Neural progenitor cell (in vitro differentiated cells): ENCODE measurements at regions not wholly inside any gene's neighbourhood (a gene's known extent, or its start where the extent isn't known, plus 50 kb on each side); places are given as distances from the start of the nearest gene placed in this dataset.

Experiments
- DNase-seq: peaks from one replicate; pipeline ENCODE4 v3.0.0-alpha.2; 2016; ENCODE audit warnings: low spot score
- H2AFZ ChIP-seq: fragments of 200-600 bp; sonication (generic); replicated peaks from 2 replicates; pipeline ENCODE4 v1.6.1; 2016; ENCODE audit warnings: antibody characterized with exemption
- H3F3A ChIP-seq: fragments of 200-600 bp; sonication (generic); 2 replicates; pipeline ENCODE4 v1.6.1; 2016; ENCODE audit warnings: antibody characterized with exemption, low read depth
- H3K27ac ChIP-seq: fragments of 200-600 bp; sonication (generic); 2 replicates; pipeline ENCODE4 v1.5.1; 2016; ENCODE audit warnings: mild to moderate bottlenecking
- H3K27me3 ChIP-seq: fragments of 200-600 bp; sonication (generic); 2 replicates; pipeline ENCODE4 v1.6.1; 2016; ENCODE audit warnings: mild to moderate bottlenecking, moderate library complexity
- H3K36me3 ChIP-seq: fragments of 200-600 bp; sonication (generic); 2 replicates; pipeline ENCODE4 v1.5.1; 2016
- H3K4me1 ChIP-seq: fragments of 200-600 bp; sonication (generic); 2 replicates; pipeline ENCODE4 v1.6.1; 2016; ENCODE audit warnings: mixed run types
- H3K4me2 ChIP-seq: fragments of 200-600 bp; sonication (generic); 2 replicates; pipeline ENCODE4 v1.6.1; 2016
- H3K4me3 ChIP-seq: fragments of 200-600 bp; sonication (generic); 2 replicates; pipeline ENCODE4 v1.5.1; 2016
- H3K79me2 ChIP-seq: fragments of 200-600 bp; sonication (generic); 2 replicates; pipeline ENCODE4 v1.6.1; 2016; ENCODE audit warnings: low read depth
- H3K9ac ChIP-seq: fragments of 200-600 bp; sonication (generic); 2 replicates; pipeline ENCODE4 v1.6.1; 2016
- H3K9me3 ChIP-seq: fragments of 200-600 bp; sonication (generic); 2 replicates; pipeline ENCODE4 v1.5.1; 2016; ENCODE audit warnings: low read depth
- H4K20me1 ChIP-seq: fragments of 200-600 bp; sonication (generic); 2 replicates; pipeline ENCODE4 v1.6.1; 2016; ENCODE audit warnings: low read depth
- H3K27ac Mint-ChIP-seq: 3 replicates; pipeline ENCODE4 v1.8.0; 2021; ENCODE audit warnings: mixed read lengths
- H3K27me3 Mint-ChIP-seq: 2 replicates; pipeline ENCODE4 v1.8.0; 2022; ENCODE audit warnings: low read depth, mild to moderate bottlenecking, inconsistent platforms, moderate library complexity, mixed read lengths; ENCODE audit not compliant: insufficient read depth
- H3K36me3 Mint-ChIP-seq: 3 replicates; pipeline ENCODE4 v1.8.0; 2021; ENCODE audit warnings: mixed read lengths
- H3K4me1 Mint-ChIP-seq: 3 replicates; pipeline ENCODE4 v1.8.0; 2021; ENCODE audit warnings: mixed read lengths
- H3K4me3 Mint-ChIP-seq: 3 replicates; pipeline ENCODE4 v1.8.0; 2021; ENCODE audit warnings: mild to moderate bottlenecking, moderate library complexity, mixed read lengths
- H3K9me3 Mint-ChIP-seq: 3 replicates; pipeline ENCODE4 v1.8.0; 2020; ENCODE audit warnings: mixed read lengths
- EZH2 ChIP-seq: fragments of 200-600 bp; sonication (generic); IDR thresholded peaks from 2 replicates; pipeline ENCODE4 v1.6.1; 2017; ENCODE audit warnings: antibody characterized with exemption, mild to moderate bottlenecking, moderate library complexity
- EZH2phosphoT487 ChIP-seq: fragments of 200-600 bp; sonication (generic); IDR thresholded peaks from 2 replicates; pipeline ENCODE4 v1.6.1; 2017; ENCODE audit warnings: antibody characterized with exemption
- TF ChIP-seq, protein P1 (sequence below): fragments of 200-600 bp; sonication (generic); IDR thresholded peaks from 2 replicates; pipeline ENCODE4 v1.5.1; 2017; ENCODE audit warnings: antibody characterized with exemption, mild to moderate bottlenecking

DNA sequence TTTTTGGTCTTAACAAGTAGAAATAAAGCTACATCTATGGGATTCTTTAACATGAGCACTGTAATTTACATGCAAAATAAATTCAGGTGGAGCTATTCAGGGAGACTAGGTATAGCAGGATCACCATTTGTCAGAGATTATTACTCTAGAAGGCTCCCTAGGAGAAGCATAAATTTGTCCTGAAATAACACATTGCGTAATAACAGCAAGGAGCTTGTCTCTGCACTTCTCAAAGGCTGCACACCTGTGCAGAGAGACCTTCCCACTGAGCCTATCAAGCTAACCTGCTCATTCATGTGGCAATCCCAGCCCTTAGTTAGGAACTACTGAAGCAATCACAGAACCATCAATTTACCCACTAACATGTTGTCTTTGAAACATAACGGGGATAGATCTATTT is 437.4 kb upstream of the MC4R start:
- no peak for DNase-seq
- Mint-ChIP-seq H3K27me3 (peaks cover 3% of the 10 kb centered on the region), H3K9me3 (no peaks in the 10 kb centered on the region), H3K4me3 (no peak overlapping the region), H3K4me1 (no peaks in the 10 kb centered on the region), H3K36me3 (no peaks in the 10 kb centered on the region), H3K27ac (no peak overlapping the region)
- no peaks in the 10 kb centered on the region for H3K27me3 ChIP-seq
- no peak overlapping the region for H3K4me2 ChIP-seq
- no peak overlapping the region for H3K27ac ChIP-seq
- no peak overlapping the region for H3K4me3 ChIP-seq
- no peak overlapping the region for H3K9ac ChIP-seq
- H3K4me1 ChIP-seq, result no peaks in the 10 kb centered on the region
- H4K20me1 ChIP-seq, result no peaks in the 10 kb centered on the region
- H2AFZ ChIP-seq, result no peak overlapping the region
- TF ChIP-seq, protein P1, sequence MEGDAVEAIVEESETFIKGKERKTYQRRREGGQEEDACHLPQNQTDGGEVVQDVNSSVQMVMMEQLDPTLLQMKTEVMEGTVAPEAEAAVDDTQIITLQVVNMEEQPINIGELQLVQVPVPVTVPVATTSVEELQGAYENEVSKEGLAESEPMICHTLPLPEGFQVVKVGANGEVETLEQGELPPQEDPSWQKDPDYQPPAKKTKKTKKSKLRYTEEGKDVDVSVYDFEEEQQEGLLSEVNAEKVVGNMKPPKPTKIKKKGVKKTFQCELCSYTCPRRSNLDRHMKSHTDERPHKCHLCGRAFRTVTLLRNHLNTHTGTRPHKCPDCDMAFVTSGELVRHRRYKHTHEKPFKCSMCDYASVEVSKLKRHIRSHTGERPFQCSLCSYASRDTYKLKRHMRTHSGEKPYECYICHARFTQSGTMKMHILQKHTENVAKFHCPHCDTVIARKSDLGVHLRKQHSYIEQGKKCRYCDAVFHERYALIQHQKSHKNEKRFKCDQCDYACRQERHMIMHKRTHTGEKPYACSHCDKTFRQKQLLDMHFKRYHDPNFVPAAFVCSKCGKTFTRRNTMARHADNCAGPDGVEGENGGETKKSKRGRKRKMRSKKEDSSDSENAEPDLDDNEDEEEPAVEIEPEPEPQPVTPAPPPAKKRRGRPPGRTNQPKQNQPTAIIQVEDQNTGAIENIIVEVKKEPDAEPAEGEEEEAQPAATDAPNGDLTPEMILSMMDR, result no peak
- TF ChIP-seq EZH2 (no peak), EZH2phosphoT487 (no peak)
- no peaks in the 10 kb centered on the region for H3F3A ChIP-seq
- H3K79me2 ChIP-seq, result no peaks in the 10 kb centered on the region
- no peaks in the 10 kb centered on the region for H3K36me3 ChIP-seq
- H3K9me3 ChIP-seq, result no peaks in the 10 kb centered on the region

DNA sequence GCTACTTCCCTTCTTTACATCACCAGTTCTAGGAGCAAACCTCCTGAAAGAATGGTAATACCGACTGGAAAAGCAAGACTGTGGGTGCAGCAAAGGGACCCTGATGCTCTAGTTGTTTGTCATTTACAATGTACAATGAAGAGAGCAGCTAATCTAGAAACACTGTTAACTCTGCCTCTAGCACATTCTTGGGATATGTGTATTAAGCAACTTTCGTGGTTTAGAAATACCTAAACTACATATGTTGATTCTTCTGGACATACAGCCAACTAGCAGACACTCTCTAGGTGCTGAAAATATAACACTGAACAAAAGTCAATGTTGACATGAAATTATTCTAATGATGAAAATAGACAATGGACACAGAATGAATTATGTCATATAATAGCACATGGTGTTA is 440.3 kb upstream of the MC4R start:
- Histone ChIP-seq H3K4me1 (no peaks in the 10 kb centered on the region), H3K4me3 (no peak overlapping the region), H3K79me2 (no peaks in the 10 kb centered on the region), H4K20me1 (no peaks in the 10 kb centered on the region), H3K9me3 (no peaks in the 10 kb centered on the region), H2AFZ (no peak overlapping the region), H3K27me3 (no peaks in the 10 kb centered on the region), H3K9ac (no peak overlapping the region), H3K4me2 (no peak overlapping the region), H3K27ac (no peak overlapping the region), H3F3A (no peaks in the 10 kb centered on the region), H3K36me3 (no peaks in the 10 kb centered on the region)
- peaks cover 3% of the 10 kb centered on the region for H3K27me3 Mint-ChIP-seq
- H3K4me1 Mint-ChIP-seq, result no peaks in the 10 kb centered on the region
- no peak overlapping the region for H3K27ac Mint-ChIP-seq
- H3K36me3 Mint-ChIP-seq, result no peaks in the 10 kb centered on the region
- no peaks in the 10 kb centered on the region for H3K9me3 Mint-ChIP-seq
- H3K4me3 Mint-ChIP-seq, result no peak overlapping the region
- no peak for TF ChIP-seq EZH2
- TF ChIP-seq EZH2phosphoT487, result no peak
- TF ChIP-seq, protein P1, result no peak
- DNase-seq, result no peak

DNA sequence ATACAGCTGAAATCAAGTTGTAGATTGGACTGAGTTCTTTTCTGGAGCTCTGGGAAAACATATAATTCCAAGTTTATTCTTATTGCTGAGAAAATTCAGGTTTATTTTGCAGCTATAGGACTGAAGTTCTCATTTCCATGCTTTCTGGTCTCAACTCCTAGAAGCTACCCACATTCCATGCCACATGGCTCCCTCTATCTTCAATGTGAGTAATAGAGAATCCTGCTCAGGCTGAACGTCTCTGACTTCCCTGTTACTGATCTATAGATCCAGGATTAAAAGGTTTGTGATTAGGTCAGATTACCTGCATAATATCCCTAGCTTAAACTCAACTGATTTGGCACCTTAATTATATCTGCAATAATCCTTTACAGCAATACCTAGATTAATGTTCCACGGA is 453.8 kb upstream of the MC4R start:
- no peaks in the 10 kb centered on the region for H3K27me3 Mint-ChIP-seq
- H3K36me3 Mint-ChIP-seq, result no peaks in the 10 kb centered on the region
- H3K79me2 ChIP-seq, result no peaks in the 10 kb centered on the region
- H3K36me3 ChIP-seq, result no peaks in the 10 kb centered on the region
- TF ChIP-seq, protein P1, result peak; percentile 43
- TF ChIP-seq EZH2phosphoT487 (no peak), EZH2 (no peak)
- peak; percentile 11 for DNase-seq
- no peaks in the 10 kb centered on the region for H3K9me3 ChIP-seq
- no peak overlapping the region for H3K27ac ChIP-seq
- H3K9me3 Mint-ChIP-seq, result no peaks in the 10 kb centered on the region
- H3K4me1 ChIP-seq, result peaks cover 11% of the 10 kb centered on the region
- H3K9ac ChIP-seq, result no peak overlapping the region
- no peaks in the 10 kb centered on the region for H3K4me1 Mint-ChIP-seq
- no peaks in the 10 kb centered on the region for H3K27me3 ChIP-seq
- no peak overlapping the region for H3K27ac Mint-ChIP-seq
- H2AFZ ChIP-seq, result no peak overlapping the region
- H3K4me2 ChIP-seq, result no peak overlapping the region
- H4K20me1 ChIP-seq, result no peaks in the 10 kb centered on the region
- H3K4me3 ChIP-seq, result no peak overlapping the region
- H3K4me3 Mint-ChIP-seq, result no peak overlapping the region
- H3F3A ChIP-seq, result no peaks in the 10 kb centered on the region

GRCh38 chr18:60831971-60832370 is 459.4 kb upstream of the MC4R start:
- Histone ChIP-seq H3K4me2 (no peak overlapping the region), H3K79me2 (no peaks in the 10 kb centered on the region), H3K36me3 (no peaks in the 10 kb centered on the region), H3K27ac (no peak overlapping the region), H3K27me3 (no peaks in the 10 kb centered on the region), H3K9me3 (no peaks in the 10 kb centered on the region), H3F3A (no peaks in the 10 kb centered on the region), H2AFZ (no peak overlapping the region), H3K4me1 (no peaks in the 10 kb centered on the region), H3K4me3 (no peak overlapping the region), H4K20me1 (no peaks in the 10 kb centered on the region), H3K9ac (no peak overlapping the region)
- Mint-ChIP-seq H3K9me3 (no peaks in the 10 kb centered on the region), H3K27me3 (no peaks in the 10 kb centered on the region), H3K36me3 (no peaks in the 10 kb centered on the region), H3K4me3 (no peak overlapping the region), H3K4me1 (no peaks in the 10 kb centered on the region), H3K27ac (no peak overlapping the region)
- TF ChIP-seq EZH2phosphoT487 (no peak), EZH2 (no peak)
- TF ChIP-seq, protein P1, result no peak
- DNase-seq, result no peak
